Endothelial cell (in vitro differentiated cells): ENCODE measurements at regions not wholly inside any gene's neighbourhood (a gene's known extent, or its start where the extent isn't known, plus 50 kb on each side); places are given as distances from the start of the nearest gene placed in this dataset.

ENCODE experiments used
- DNase-seq: peaks from one replicate; pipeline ENCODE4 v3.0.0; 2021; ENCODE audit warnings: low spot score
- H3K27ac Mint-ChIP-seq: one replicate; pipeline ENCODE4 v1.8.0; 2021; ENCODE audit warnings: mixed read lengths, inconsistent platforms; ENCODE audit not compliant: unreplicated experiment
- H3K27me3 Mint-ChIP-seq: one replicate; pipeline ENCODE4 v1.8.0; 2021; ENCODE audit warnings: mild to moderate bottlenecking, moderate library complexity, mixed read lengths, inconsistent platforms; ENCODE audit not compliant: unreplicated experiment
- H3K36me3 Mint-ChIP-seq: one replicate; pipeline ENCODE4 v1.8.0; 2021; ENCODE audit warnings: mild to moderate bottlenecking, low read depth, mixed read lengths, inconsistent platforms; ENCODE audit not compliant: unreplicated experiment
- H3K4me1 Mint-ChIP-seq: one replicate; pipeline ENCODE4 v1.8.0; 2021; ENCODE audit warnings: mild to moderate bottlenecking, mixed read lengths, inconsistent platforms; ENCODE audit not compliant: unreplicated experiment
- H3K4me3 Mint-ChIP-seq: one replicate; pipeline ENCODE4 v1.8.0; 2021; ENCODE audit warnings: mild to moderate bottlenecking, mixed read lengths, inconsistent platforms; ENCODE audit not compliant: unreplicated experiment
- H3K9me3 Mint-ChIP-seq: one replicate; pipeline ENCODE4 v1.8.0; 2021; ENCODE audit warnings: mixed read lengths, inconsistent platforms; ENCODE audit not compliant: unreplicated experiment
- CTCF ChIP-seq: fragments of 200-600 bp; sonication (generic); IDR thresholded peaks from one replicate; pipeline ENCODE4 v1.5.0; 2021; ENCODE audit warnings: antibody characterized with exemption; ENCODE audit not compliant: unreplicated experiment

GRCh38 chr4:12778191-12778590 lies 705.9 kb downstream of the RAB28 start:
- no peak for DNase-seq
- H3K36me3 Mint-ChIP-seq: no peaks in the 10 kb centered on the region
- H3K4me3 Mint-ChIP-seq: no peak overlapping the region
- no peak overlapping the region for H3K27ac Mint-ChIP-seq
- no peaks in the 10 kb centered on the region for H3K27me3 Mint-ChIP-seq
- no peaks in the 10 kb centered on the region for H3K9me3 Mint-ChIP-seq
- no peaks in the 10 kb centered on the region for H3K4me1 Mint-ChIP-seq
- TF ChIP-seq CTCF: no peak

- Mint-ChIP-seq H3K9me3 (no peaks in the 10 kb centered on the region), H3K27me3 (no peaks in the 10 kb centered on the region), H3K27ac (no peak overlapping the region), H3K4me1 (no peaks in the 10 kb centered on the region), H3K36me3 (no peaks in the 10 kb centered on the region), H3K4me3 (no peak overlapping the region)
- TF ChIP-seq CTCF: no peak
- no peak for DNase-seq
Observed at GRCh38 chr4:12770351-12770750, 713.8 kb downstream of the RAB28 start.

- H3K27me3 Mint-ChIP-seq: no peaks in the 10 kb centered on the region
- TF ChIP-seq CTCF: no peak
- no peak overlapping the region for H3K4me3 Mint-ChIP-seq
- peaks cover 3% of the 10 kb centered on the region for H3K4me1 Mint-ChIP-seq
- DNase-seq: no peak
- no peaks in the 10 kb centered on the region for H3K36me3 Mint-ChIP-seq
- H3K27ac Mint-ChIP-seq: no peak overlapping the region
- no peaks in the 10 kb centered on the region for H3K9me3 Mint-ChIP-seq
Observed at GRCh38 chr4:12761694-12762093, 722.4 kb downstream of the RAB28 start.

GRCh38 chr4:12747154-12747553 lies 737.0 kb downstream of the RAB28 start:
- TF ChIP-seq CTCF: no peak
- no peaks in the 10 kb centered on the region for H3K27me3 Mint-ChIP-seq
- no peaks in the 10 kb centered on the region for H3K36me3 Mint-ChIP-seq
- H3K4me3 Mint-ChIP-seq: no peak overlapping the region
- no peaks in the 10 kb centered on the region for H3K4me1 Mint-ChIP-seq
- no peak for DNase-seq
- H3K27ac Mint-ChIP-seq: no peak overlapping the region
- H3K9me3 Mint-ChIP-seq: no peaks in the 10 kb centered on the region

GRCh38 chr4:12746221-12746620 lies 737.9 kb downstream of the RAB28 start:
- DNase-seq: no peak
- no peaks in the 10 kb centered on the region for H3K4me1 Mint-ChIP-seq
- no peaks in the 10 kb centered on the region for H3K27me3 Mint-ChIP-seq
- H3K4me3 Mint-ChIP-seq: no peak overlapping the region
- no peak overlapping the region for H3K27ac Mint-ChIP-seq
- no peak for TF ChIP-seq CTCF
- no peaks in the 10 kb centered on the region for H3K9me3 Mint-ChIP-seq
- H3K36me3 Mint-ChIP-seq: no peaks in the 10 kb centered on the region
